ENCODE measurements at regions not wholly inside any gene's neighbourhood (a gene's known extent, or its start where the extent isn't known, plus 50 kb on each side); places are given as distances from the start of the nearest gene placed in this dataset.
A peak's percentile ranks its signal among the peaks of the same experiment; 100 is the strongest.

DNA sequence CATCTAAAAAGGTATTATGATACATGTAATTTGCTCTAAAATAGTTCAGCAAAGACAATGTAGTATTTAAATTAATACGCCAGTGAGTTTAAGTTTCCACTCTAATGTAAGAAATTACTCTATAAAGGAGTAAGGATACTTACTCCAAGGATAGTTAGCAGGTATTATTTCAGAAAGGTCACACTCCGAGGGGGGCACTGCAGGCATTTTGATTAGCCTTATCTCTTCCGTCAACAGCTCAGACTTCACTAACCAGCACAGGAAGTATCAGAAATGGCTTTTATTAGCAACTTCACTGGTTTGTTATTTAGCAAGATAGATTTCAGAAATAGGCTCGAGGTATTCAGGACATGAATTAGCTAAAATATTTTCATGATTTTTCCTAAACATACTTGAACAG is 127.0 kb downstream of the COX18 start:
- TF ChIP-seq ZFX (IDR thresholded peaks at IDR 0.05): no peak
- TF ChIP-seq, protein P1, sequence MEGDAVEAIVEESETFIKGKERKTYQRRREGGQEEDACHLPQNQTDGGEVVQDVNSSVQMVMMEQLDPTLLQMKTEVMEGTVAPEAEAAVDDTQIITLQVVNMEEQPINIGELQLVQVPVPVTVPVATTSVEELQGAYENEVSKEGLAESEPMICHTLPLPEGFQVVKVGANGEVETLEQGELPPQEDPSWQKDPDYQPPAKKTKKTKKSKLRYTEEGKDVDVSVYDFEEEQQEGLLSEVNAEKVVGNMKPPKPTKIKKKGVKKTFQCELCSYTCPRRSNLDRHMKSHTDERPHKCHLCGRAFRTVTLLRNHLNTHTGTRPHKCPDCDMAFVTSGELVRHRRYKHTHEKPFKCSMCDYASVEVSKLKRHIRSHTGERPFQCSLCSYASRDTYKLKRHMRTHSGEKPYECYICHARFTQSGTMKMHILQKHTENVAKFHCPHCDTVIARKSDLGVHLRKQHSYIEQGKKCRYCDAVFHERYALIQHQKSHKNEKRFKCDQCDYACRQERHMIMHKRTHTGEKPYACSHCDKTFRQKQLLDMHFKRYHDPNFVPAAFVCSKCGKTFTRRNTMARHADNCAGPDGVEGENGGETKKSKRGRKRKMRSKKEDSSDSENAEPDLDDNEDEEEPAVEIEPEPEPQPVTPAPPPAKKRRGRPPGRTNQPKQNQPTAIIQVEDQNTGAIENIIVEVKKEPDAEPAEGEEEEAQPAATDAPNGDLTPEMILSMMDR (conservative IDR thresholded peaks at IDR 0.05): no peak
- no peak overlapping the region for H3K27ac ChIP-seq

DNA sequence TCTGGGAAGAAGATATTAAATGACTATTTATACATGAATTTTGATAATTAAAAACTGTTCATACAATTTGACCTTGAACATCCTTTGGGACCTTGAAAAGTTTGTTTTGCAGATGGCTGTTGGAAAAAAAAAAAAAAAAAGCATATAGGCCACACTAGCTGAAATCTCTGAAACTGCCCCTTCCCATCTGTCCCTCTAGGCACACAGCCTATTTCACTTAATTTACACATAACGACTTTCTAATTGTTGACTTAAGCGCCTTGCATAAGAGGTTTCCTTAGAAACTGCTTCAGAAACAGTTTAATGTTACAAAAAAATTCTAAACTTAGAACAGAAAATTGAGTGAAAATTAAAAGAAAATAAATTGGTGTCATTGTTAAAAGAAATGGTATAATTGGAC is 131.0 kb downstream of the COX18 start:
- TF ChIP-seq, protein P1 (conservative IDR thresholded peaks at IDR 0.05): no peak
- no peak for TF ChIP-seq ZFX (IDR thresholded peaks at IDR 0.05)

DNA sequence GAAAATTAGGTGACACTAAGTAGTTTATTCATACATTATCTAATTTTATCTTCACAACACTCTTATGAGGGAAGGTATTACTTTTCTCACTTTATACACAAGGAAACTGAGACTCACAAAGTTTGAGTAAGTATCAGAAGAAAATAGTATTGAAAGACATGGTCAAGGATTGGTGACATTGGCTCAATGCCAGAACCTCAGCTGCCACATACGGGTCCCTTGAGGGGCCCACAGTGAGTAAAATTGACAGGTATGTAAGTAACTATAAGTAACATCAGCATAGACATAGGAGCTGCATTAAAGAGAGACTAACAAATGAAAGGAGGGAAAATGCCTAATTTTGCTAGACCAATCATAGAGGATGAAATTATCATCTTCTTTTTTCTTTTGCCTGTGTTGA is 134.1 kb downstream of the COX18 start:
- no peak for TF ChIP-seq ZFX (IDR thresholded peaks at IDR 0.05)
- TF ChIP-seq, protein P1 (conservative IDR thresholded peaks at IDR 0.05): no peak

More for the DNA sequence above, 131.0 kb downstream of the COX18 start:
- no peak overlapping the region for H3K27ac ChIP-seq

DNA sequence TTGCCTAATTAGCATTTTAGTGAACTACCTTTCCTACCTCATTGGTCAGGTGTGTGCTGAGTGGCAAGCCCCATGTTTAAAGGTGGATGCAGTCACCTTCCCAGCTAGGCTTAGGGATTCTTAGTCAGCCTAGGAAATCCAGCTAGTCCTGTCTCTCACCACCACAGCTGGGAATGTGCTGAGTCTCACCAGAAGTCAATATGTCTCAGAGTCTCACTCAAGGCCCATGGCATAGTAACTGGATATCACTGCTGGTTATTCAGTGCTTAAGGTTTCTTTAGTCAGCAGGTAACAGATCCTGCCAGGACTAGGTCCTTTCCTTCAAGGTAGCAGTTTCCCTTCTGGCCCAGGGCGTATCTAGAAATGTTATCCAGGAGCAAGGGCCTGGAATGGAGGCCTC is 136.5 kb downstream of the COX18 start:
- H3K27ac ChIP-seq: no peak overlapping the region
- TF ChIP-seq ZFX (IDR thresholded peaks at IDR 0.05): no peak
- TF ChIP-seq, protein P1 (conservative IDR thresholded peaks at IDR 0.05): no peak

More for the DNA sequence above, 134.1 kb downstream of the COX18 start:
- H3K27ac ChIP-seq: no peak overlapping the region

DNA sequence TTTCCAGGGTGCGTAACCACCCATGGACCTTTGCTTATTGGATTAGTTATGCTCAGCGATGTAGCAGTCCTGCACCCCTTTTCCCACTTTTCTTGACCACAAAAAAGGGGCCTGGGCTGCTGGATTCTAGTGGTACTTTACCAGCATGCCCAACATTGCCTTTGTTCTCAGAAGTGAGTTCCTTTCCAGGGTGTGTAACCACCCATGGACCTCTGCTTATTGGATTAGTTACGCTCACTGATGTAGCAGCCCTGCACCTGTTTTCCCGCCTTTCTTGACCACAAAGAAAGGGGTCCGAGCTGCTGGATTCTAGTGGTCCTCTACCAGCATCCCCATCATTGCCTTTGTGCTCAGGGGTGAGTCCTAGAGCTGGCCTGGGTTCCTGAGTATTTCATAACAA is 138.2 kb downstream of the COX18 start:
- TF ChIP-seq, protein P1 (conservative IDR thresholded peaks at IDR 0.05): no peak
- TF ChIP-seq ZFX (IDR thresholded peaks at IDR 0.05): no peak
- no peak overlapping the region for H3K27ac ChIP-seq

DNA sequence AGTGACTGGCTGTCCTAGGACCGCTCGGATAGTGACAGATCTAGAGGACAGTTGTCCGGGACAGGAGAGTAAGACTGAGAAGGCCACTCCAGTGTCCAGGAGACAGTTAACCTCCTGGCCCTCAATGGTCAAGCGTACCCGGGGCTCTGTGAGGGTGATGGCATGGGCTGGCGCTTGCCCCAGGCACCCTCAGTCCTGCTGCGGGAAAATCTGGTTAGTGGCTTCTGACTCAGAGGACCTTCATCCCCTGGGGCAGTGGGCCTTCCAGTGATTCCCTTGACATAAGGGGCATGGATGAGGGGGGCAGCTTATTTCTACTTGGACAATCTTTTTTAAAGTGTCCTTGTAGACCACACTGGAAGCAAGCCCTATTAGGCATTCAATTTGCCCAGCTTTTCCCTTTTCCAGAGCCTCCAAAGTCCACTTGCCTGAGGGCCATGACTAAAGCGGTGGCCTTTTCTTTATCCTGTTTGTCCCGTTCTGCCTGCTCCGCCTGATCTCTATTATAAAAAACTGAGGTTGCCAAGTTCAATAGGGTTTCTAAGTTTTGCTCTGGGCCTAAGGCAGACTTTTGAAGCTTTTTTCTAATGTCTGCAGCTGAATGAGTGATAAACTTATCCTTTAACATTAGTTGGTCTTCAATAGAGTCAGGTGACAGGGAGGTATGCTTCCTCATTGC is 139.8 kb downstream of the COX18 start:
- peak overlapping the region; percentile 15; the same call in 1 of the 2 replicates for H3K27ac ChIP-seq

DNA sequence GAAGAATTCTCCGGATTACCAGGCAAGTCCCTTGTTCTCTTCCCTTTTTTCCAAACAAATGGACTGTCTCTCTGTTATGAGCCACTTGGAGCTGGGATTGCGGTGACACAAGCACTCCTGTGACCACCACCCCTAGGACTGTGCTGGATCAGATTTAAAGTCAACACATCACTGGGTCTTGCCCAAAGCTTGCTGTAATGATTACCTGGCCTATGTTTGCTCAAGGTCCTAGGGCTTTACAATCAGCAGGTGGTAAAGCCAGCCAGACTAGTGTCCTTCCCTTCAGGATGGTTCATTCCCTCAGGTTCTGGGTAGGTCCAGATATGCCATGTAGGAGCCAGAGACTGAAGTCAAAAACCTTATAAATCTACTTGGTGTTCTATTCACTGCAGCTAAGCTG is 144.7 kb downstream of the COX18 start:
- no peak overlapping the region for H3K27ac ChIP-seq
- TF ChIP-seq ZFX (IDR thresholded peaks at IDR 0.05): no peak
- TF ChIP-seq, protein P1 (conservative IDR thresholded peaks at IDR 0.05): no peak

DNA sequence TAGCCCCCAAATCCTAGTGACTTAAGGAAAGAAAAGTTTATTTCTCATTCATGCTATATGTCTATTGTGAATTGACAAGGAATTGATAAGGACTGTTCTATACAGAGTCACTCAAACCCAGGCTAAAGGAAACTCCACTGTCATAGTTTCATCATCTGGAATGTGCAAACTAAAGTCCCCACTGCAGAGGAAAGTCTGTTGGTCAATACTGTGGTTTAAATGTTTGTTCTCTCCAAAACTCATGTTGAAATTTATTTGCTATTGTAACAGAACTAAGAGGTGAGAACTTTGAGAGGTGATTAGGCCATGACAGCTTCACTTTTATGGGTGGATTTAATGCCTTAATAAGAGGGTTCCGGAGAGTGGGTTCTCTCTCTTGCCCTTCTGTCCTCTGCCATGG is 149.6 kb downstream of the COX18 start:
- TF ChIP-seq, protein P1 (conservative IDR thresholded peaks at IDR 0.05): no peak
- TF ChIP-seq ZFX (IDR thresholded peaks at IDR 0.05): no peak
- H3K27ac ChIP-seq: no peak overlapping the region
